K562 (cell line): ENCODE measurements at regions not wholly inside any gene's neighbourhood (a gene's known extent, or its start where the extent isn't known, plus 50 kb on each side); places are given as distances from the start of the nearest gene placed in this dataset.

Experiments
- ATAC-seq: fragments of 200-7000 bp; cut with Tn5 transposase; 3 replicates; pipeline ENCODE4 v1.9.1; 2020; ENCODE audit warnings: moderate library complexity
- BruUV-seq: library from RNA; stranded (reverse); fragments of 400-500 nt; replicated peaks from 2 replicates; lab custom pipeline; 2021; lab: Mats Ljungman, UMichigan
- CTCF ChIA-PET: fragments of 300-600 bp; formaldehyde crosslinking; extraction: SDS; loops from one replicate; lab custom pipeline; 2021; ENCODE audit warnings: low intra/inter-chr PET ratio; lab: Yijun Ruan, JAX
- POLR2A ChIA-PET: fragments of 300-600, 350-650 bp; sonication (Branson Sonifier 250); formaldehyde crosslinking; extraction: SDS; loops from one replicate; lab custom pipeline; 2021; ENCODE audit warnings: antibody characterized with exemption, inconsistent platforms; lab: Yijun Ruan, JAX
- DNase-seq, 4 experiments: peaks; one replicate each; pipeline versions ENCODE4 v3.0.0 to v3.0.0-alpha.2; 2011 to 2018; ENCODE audit warnings: low spot score in 3 of 4, mixed read lengths in 3 of 4; ENCODE audit errors: extremely low read depth in 1 of 4
- FAIRE-seq: peaks from 2 replicates; lab custom pipeline; 2011; peaks lifted over from hg19 to GRCh38; lab: Jason Lieb, UNC
- H2AFZ ChIP-seq: 2 replicates; pipeline ENCODE4 v1.6.0; 2011; ENCODE audit warnings: low read depth, low read length, control low read depth, inconsistent platforms
- H3K27ac ChIP-seq: fragments of 200-600 bp; 3 replicates; pipeline ENCODE4 v1.8.0; 2011; ENCODE audit warnings: low read depth, mild to moderate bottlenecking, control low read depth, inconsistent platforms, low read length, moderate library complexity, mixed read lengths; ENCODE audit errors: extremely low read depth
- H3K27me3 ChIP-seq, 2 experiments: fragments of 300-600 bp in 1 of 2; 2 replicates in 1 of 2; 3 replicates in 1 of 2; pipeline versions ENCODE4 v1.6.0 to v1.8.0; 2011; ENCODE audit warnings: inconsistent platforms in 2 of 2, low read length in 2 of 2, mild to moderate bottlenecking in 1 of 2, mixed read lengths in 1 of 2, moderate library complexity in 1 of 2; ENCODE audit not compliant: control insufficient read depth in 2 of 2, insufficient read depth in 2 of 2
- H3K36me3 ChIP-seq: fragments of 300-600 bp; 3 replicates; pipeline ENCODE4 v1.8.0; 2011; ENCODE audit warnings: mild to moderate bottlenecking, low read length, inconsistent platforms; ENCODE audit not compliant: control insufficient read depth, insufficient read depth
- H3K4me1 ChIP-seq, 2 experiments: fragments of 200-600 bp in 1 of 2; replicated peaks in 1 of 2; 2 replicates in 1 of 2; 3 replicates in 1 of 2; pipeline versions ENCODE4 v1.5.1 to v1.8.0; 2011; ENCODE audit warnings: inconsistent platforms in 2 of 2, low read length in 2 of 2, mild to moderate bottlenecking in 1 of 2, mixed read lengths in 1 of 2, moderate library complexity in 1 of 2; ENCODE audit not compliant: control insufficient read depth in 2 of 2, insufficient read depth in 2 of 2
- H3K4me2 ChIP-seq: 2 replicates; pipeline ENCODE4 v1.6.1; 2011; ENCODE audit warnings: low read length, control low read depth, inconsistent platforms, mixed read lengths; ENCODE audit not compliant: insufficient read depth
- H3K4me3 ChIP-seq: fragments of 200-600 bp; sonication (generic), shearing (Covaris generic); 2 replicates; pipeline ENCODE4 v1.5.1; 2016; ENCODE audit warnings: control low read depth, inconsistent platforms
- H3K79me2 ChIP-seq: fragments of 200-600 bp; 3 replicates; pipeline ENCODE4 v1.8.0; 2011; ENCODE audit warnings: low read length, inconsistent platforms; ENCODE audit not compliant: control insufficient read depth, insufficient read depth
- H3K9ac ChIP-seq, 2 experiments: 2 replicates each; pipeline versions ENCODE4 v1.6.0 to v1.6.1; 2011; ENCODE audit warnings: low read depth in 2 of 2, low read length in 2 of 2, control low read depth in 1 of 2, inconsistent platforms in 1 of 2, mild to moderate bottlenecking in 1 of 2, mixed read lengths in 1 of 2; ENCODE audit not compliant: insufficient read depth in 1 of 2
- H3K9me1 ChIP-seq: one replicate; pipeline ENCODE4 v1.6.0; 2011; ENCODE audit warnings: inconsistent platforms, mild to moderate bottlenecking, low read length, moderate library complexity; ENCODE audit not compliant: control insufficient read depth, insufficient read depth
- H3K9me3 ChIP-seq: replicated peaks from 2 replicates; pipeline ENCODE4 v1.5.1; 2011; ENCODE audit warnings: low read depth, low read length, inconsistent platforms; ENCODE audit not compliant: control insufficient read depth, insufficient read depth
- H4K20me1 ChIP-seq: replicated peaks from 2 replicates; pipeline ENCODE4 v1.6.1; 2011; ENCODE audit warnings: low read length, inconsistent platforms, mixed read lengths; ENCODE audit not compliant: control insufficient read depth, insufficient read depth
- ATF1 ChIP-seq, 2 experiments: fragments of 450-650 bp in 1 of 2; IDR thresholded peaks; 2 replicates each; pipeline ENCODE4 v1.6.1; 2016; ENCODE audit warnings: missing compliant biosample characterization in 1 of 2, missing genetic modification characterization in 1 of 2
- HDAC1 ChIP-seq, 2 experiments: fragments of 450-650 bp; IDR thresholded peaks; 2 replicates each; pipeline ENCODE4 v1.6.1; 2016 to 2017; ENCODE audit warnings: inconsistent platforms in 1 of 2, mild to moderate bottlenecking in 1 of 2, moderate library complexity in 1 of 2
- HDAC6 ChIP-seq: IDR thresholded peaks from 2 replicates; pipeline ENCODE4 v1.6.1; 2012; ENCODE audit warnings: low read depth, mild to moderate bottlenecking, control low read depth, inconsistent platforms, low read length, moderate library complexity
- MEIS2 ChIP-seq: fragments of 450-650 bp; IDR thresholded peaks from 2 replicates; pipeline ENCODE4 v1.6.1; 2014; ENCODE audit warnings: mild to moderate bottlenecking; ENCODE audit not compliant: partially characterized antibody
- MITF ChIP-seq: IDR thresholded peaks from 2 replicates; pipeline ENCODE4 v1.6.1; 2014; ENCODE audit warnings: antibody characterized with exemption
- MTA3 ChIP-seq: fragments of 450-650 bp; formaldehyde crosslinking; IDR thresholded peaks from 2 replicates; pipeline ENCODE4 v1.6.1; 2017; ENCODE audit warnings: mild to moderate bottlenecking, borderline replicate concordance
- POLR2AphosphoS2 ChIP-seq: IDR thresholded peaks from 2 replicates; pipeline ENCODE4 v1.6.1; 2012; ENCODE audit warnings: low read length, improper control_type of control experiment
- TEAD4 ChIP-seq, 2 experiments: sonication (generic) in 1 of 2; formaldehyde crosslinking in 1 of 2; IDR thresholded peaks; 2 replicates each; pipeline versions ENCODE4 v1.6.1 to v1.8.0; 2012 to 2022; ENCODE audit warnings: borderline replicate concordance in 1 of 2, inconsistent platforms in 1 of 2, low read length in 1 of 2, mild to moderate bottlenecking in 1 of 2, missing genetic modification reagents in 1 of 2
- ZHX1 ChIP-seq: fragments of 150-350 bp; conservative IDR thresholded peaks from 2 replicates; pipeline ENCODE4 v1.6.1; 2014; ENCODE audit warnings: low read length
- ZNF263 ChIP-seq: sonication (generic); formaldehyde crosslinking; IDR thresholded peaks from 2 replicates; pipeline ENCODE4 v1.8.0; 2022; ENCODE audit warnings: mild to moderate bottlenecking, missing genetic modification reagents, borderline replicate concordance
- ZNF324 ChIP-seq: fragments of 250-450 bp; sonication (Bioruptor Pico); IDR thresholded peaks from 2 replicates; pipeline ENCODE4 v1.4.0; 2020; ENCODE audit warnings: mild to moderate bottlenecking
- ZNF639 ChIP-seq, 2 experiments: fragments of 200-800 bp in 1 of 2; sonication (Bioruptor generic) in 1 of 2; sonication (generic) in 1 of 2; formaldehyde crosslinking in 1 of 2; IDR thresholded peaks in 1 of 2; conservative IDR thresholded peaks in 1 of 2; 2 replicates each; pipeline versions ENCODE4 v1.5.0 to v1.6.1; 2016 to 2020; ENCODE audit warnings: missing compliant biosample characterization in 1 of 2, missing genetic modification characterization in 1 of 2, missing genetic modification reagents in 1 of 2
- WGBS: fragments of 100-300 bp; shearing (Covaris generic); methylation state at CpG from one replicate; pipeline ENCODE4 v1.1.6; 2016; ENCODE audit warnings: low coverage, mixed read lengths; ENCODE audit not compliant: insufficient coverage; ENCODE audit errors: missing lambda C conversion rate; 5-methylcytosine and 5-hydroxymethylcytosine counted together
- in situ Hi-C: fragments of 300-500 bp; cut with MboI; formaldehyde crosslinking; loops from 4 replicates; pipeline ENCODE4 v1.15.0; 2018; ENCODE audit warnings: inconsistent platforms, mixed read lengths
- intact Hi-C: fragments of 100-400 bp; cut with micrococcal nuclease; formaldehyde crosslinking; loops from 2 replicates; pipeline ENCODE4 v1.14.2; 2022

GRCh38 chr5:30469691-30470090 lies 723.8 kb upstream of the CDH6 start:
- no peaks in the 10 kb centered on the region for H3K79me2 ChIP-seq
- ATAC-seq (no peak), FAIRE-seq (no peak), DNase-seq (no peak)
- H3K9ac ChIP-seq = no peak overlapping the region
- in situ Hi-C loops = no loop called here
- no peaks in the 10 kb centered on the region for H4K20me1 ChIP-seq
- H3K27ac ChIP-seq = no peak overlapping the region
- no peaks in the 10 kb centered on the region for H3K36me3 ChIP-seq
- H3K4me2 ChIP-seq = no peak overlapping the region
- no TSS peak for BruUV-seq
- ChIA-PET CTCF (no interaction called here), POLR2A (no interaction called here)
- H3K4me3 ChIP-seq = no peak overlapping the region
- H3K27me3 ChIP-seq = no peaks in the 10 kb centered on the region
- intact Hi-C loops = no loop called here
- H3K9me3 ChIP-seq = no peaks in the 10 kb centered on the region; the same call in 1 of the 2 replicates
- no peak overlapping the region for H2AFZ ChIP-seq
- 4% methylated on average over 7 of the region's 7 CpGs for WGBS
- H3K9me1 ChIP-seq = no peaks in the 10 kb centered on the region
- H3K4me1 ChIP-seq = no peaks in the 10 kb centered on the region
- TF ChIP-seq ATF1 (CRISPR knock-in tag; IDR thresholded peaks at IDR 0.05) (no peak), ATF1 (tag; IDR thresholded peaks at IDR 0.05) (no peak), ZNF324 (CRISPR knock-in tag) (no peak), MITF (no peak), ZNF263 (CRISPR knock-in tag) (no peak), POLR2AphosphoS2 (no peak), ZNF639 (CRISPR knock-in tag; conservative IDR thresholded peaks at IDR 0.05 in 1 of 2, IDR thresholded peaks at IDR 0.05 in 1 of 2) (no peak), HDAC6 (no peak), HDAC1 (IDR thresholded peaks at IDR 0.05) (no peak), TEAD4 (IDR thresholded peaks at IDR 0.05; ENCODE audit: low read length) (no peak), TEAD4 (CRISPR knock-in tag; IDR thresholded peaks at IDR 0.05; ENCODE audit: borderline replicate concordance) (no peak), MEIS2 (no peak), ZHX1 (no peak), MTA3 (no peak)
